Caco-2 (cell line): ENCODE measurements at regions not wholly inside any gene's neighbourhood (a gene's known extent, or its start where the extent isn't known, plus 50 kb on each side); places are given as distances from the start of the nearest gene placed in this dataset.

Source experiments
- BruUV-seq: library from RNA; stranded (reverse); fragments of 400-500 nt; replicated peaks from 2 replicates; lab custom pipeline; 2021; lab: Mats Ljungman, UMichigan
- CTCF ChIA-PET: fragments of 300-600 bp; sonication (Branson Sonifier 250); formaldehyde crosslinking; loops from one replicate; lab custom pipeline; 2022; ENCODE audit warnings: antibody characterized with exemption; lab: Charles Lee
- POLR2A ChIA-PET: fragments of 300-600 bp; sonication (Branson Sonifier 250); formaldehyde crosslinking; loops from one replicate; lab custom pipeline; 2022; ENCODE audit warnings: antibody characterized with exemption; lab: Charles Lee
- DNase-seq, 2 experiments: peaks; one replicate each; pipeline versions ENCODE4 v3.0.0 to v3.0.0-alpha.2; 2020 to 2022
- H3K27me3 ChIP-seq: replicated peaks from 2 replicates; pipeline ENCODE4 v1.6.0; 2011; ENCODE audit warnings: low read length; ENCODE audit not compliant: control insufficient read depth, insufficient read depth
- H3K36me3 ChIP-seq: 2 replicates; pipeline ENCODE4 v1.5.1; 2011; ENCODE audit warnings: low read length; ENCODE audit not compliant: control insufficient read depth, insufficient read depth
- H3K4me1 ChIP-seq: fragments of 250-450 bp; sonication (Bioruptor Pico); 2 replicates; pipeline ENCODE4 v1.5.1; 2020; ENCODE audit warnings: mild to moderate bottlenecking
- H3K4me3 ChIP-seq: 2 replicates; pipeline ENCODE4 v1.5.1; 2011; ENCODE audit warnings: low read depth, mild to moderate bottlenecking, control low read depth, low read length
- H3K9me3 ChIP-seq: fragments of 250-450 bp; sonication (Bioruptor Pico); 2 replicates; pipeline ENCODE4 v1.5.1; 2020; ENCODE audit warnings: mild to moderate bottlenecking, moderate library complexity
- H3K27ac Mint-ChIP-seq: one replicate; pipeline ENCODE4 v1.8.0; 2022; ENCODE audit warnings: mixed read lengths; ENCODE audit not compliant: unreplicated experiment
- H3K27me3 Mint-ChIP-seq: one replicate; pipeline ENCODE4 v1.8.0; 2022; ENCODE audit warnings: mixed read lengths; ENCODE audit not compliant: insufficient read depth, unreplicated experiment
- H3K36me3 Mint-ChIP-seq: one replicate; pipeline ENCODE4 v1.8.0; 2022; ENCODE audit warnings: mild to moderate bottlenecking, mixed read lengths; ENCODE audit not compliant: insufficient read depth, unreplicated experiment
- H3K4me1 Mint-ChIP-seq: one replicate; pipeline ENCODE4 v1.8.0; 2022; ENCODE audit warnings: low read depth, mixed read lengths; ENCODE audit not compliant: unreplicated experiment
- H3K4me3 Mint-ChIP-seq: one replicate; pipeline ENCODE4 v1.8.0; 2022; ENCODE audit warnings: mild to moderate bottlenecking, moderate library complexity, mixed read lengths; ENCODE audit not compliant: unreplicated experiment
- H3K9me3 Mint-ChIP-seq: one replicate; pipeline ENCODE4 v1.8.0; 2022; ENCODE audit warnings: mixed read lengths; ENCODE audit not compliant: unreplicated experiment
- intact Hi-C: fragments of 100-400 bp; cut with micrococcal nuclease; formaldehyde crosslinking; loops from one replicate; pipeline ENCODE4 v1.10.0; 2022; ENCODE audit not compliant: unreplicated experiment
- TF ChIP-seq, protein P1 (sequence below), 2 experiments: fragments of 200-600 bp in 1 of 2; IDR thresholded peaks; 1 replicate in 1 of 2; 2 replicates in 1 of 2; pipeline versions ENCODE4 v1.5.1 to v1.8.0; 2011 to 2022; ENCODE audit warnings: antibody characterized with exemption in 1 of 2, control low read depth in 1 of 2, inconsistent platforms in 1 of 2, low read depth in 1 of 2, low read length in 1 of 2, mild to moderate bottlenecking in 1 of 2, moderate library complexity in 1 of 2; ENCODE audit not compliant: insufficient read depth in 1 of 2, severe bottlenecking in 1 of 2, unreplicated experiment in 1 of 2

DNA sequence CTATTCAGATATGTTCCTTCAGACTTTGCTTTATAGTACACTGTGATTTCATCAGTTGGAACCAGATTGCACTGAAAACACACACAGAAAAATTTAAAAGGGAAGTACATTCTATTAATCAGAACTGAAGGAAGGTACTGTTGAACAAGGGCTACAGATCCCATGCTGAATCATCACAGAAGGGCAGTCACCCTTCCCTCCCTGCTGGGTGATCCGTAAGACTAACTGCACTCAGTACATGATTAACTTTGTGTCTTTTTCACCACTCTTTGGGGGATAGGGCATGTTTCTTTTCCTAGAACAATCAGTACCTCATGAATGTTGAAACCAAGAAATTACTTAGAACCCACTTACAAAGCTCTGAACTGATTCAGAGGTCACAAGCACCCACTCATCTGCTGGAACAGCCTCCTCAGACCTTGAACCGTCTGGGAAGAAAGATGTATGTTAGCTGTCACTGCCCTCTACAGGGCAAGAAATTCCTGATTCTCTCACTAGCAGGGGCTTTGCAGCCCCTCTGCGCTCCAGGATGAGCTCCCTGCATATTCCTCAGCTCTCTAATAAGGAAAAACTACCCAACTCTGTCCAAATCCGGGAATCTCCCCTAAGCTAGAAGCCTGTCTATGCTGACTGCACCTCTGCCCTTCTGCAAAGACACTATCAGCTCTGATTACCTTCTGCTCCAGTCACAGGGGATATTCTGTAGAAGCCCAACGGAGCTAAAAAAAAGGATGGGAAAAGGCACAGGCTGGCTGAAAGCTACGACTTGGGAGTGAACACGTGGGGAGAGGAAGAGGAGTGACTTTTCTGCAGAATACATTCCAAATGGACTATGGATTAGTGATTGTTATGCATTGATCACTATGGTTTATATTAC, 51.0 kb downstream of the IARS1 start:
- H3K36me3 Mint-ChIP-seq: peaks cover 97% of the 10 kb centered on the region
- H3K4me3 Mint-ChIP-seq: no peak overlapping the region
- H3K27ac Mint-ChIP-seq: no peak overlapping the region
- Histone ChIP-seq H3K4me1 (no peaks in the 10 kb centered on the region), H3K36me3 (no peaks in the 10 kb centered on the region), H3K27me3 (no peaks in the 10 kb centered on the region), H3K9me3 (no peaks in the 10 kb centered on the region), H3K4me3 (no peak overlapping the region)
- no peaks in the 10 kb centered on the region for H3K4me1 Mint-ChIP-seq
- no peaks in the 10 kb centered on the region for H3K9me3 Mint-ChIP-seq
- intact Hi-C loops: no loop called here
- ChIA-PET CTCF (interaction anchor here (1.4 kb wide), 1 partner anchor 102 kb away, joined by 9 read pairs; no protein-coding TSS in a partner anchor), POLR2A (no interaction called here)
- DNase-seq: no peak
- no peaks in the 10 kb centered on the region for H3K27me3 Mint-ChIP-seq
- no TSS peak for BruUV-seq
- TF ChIP-seq, protein P1, sequence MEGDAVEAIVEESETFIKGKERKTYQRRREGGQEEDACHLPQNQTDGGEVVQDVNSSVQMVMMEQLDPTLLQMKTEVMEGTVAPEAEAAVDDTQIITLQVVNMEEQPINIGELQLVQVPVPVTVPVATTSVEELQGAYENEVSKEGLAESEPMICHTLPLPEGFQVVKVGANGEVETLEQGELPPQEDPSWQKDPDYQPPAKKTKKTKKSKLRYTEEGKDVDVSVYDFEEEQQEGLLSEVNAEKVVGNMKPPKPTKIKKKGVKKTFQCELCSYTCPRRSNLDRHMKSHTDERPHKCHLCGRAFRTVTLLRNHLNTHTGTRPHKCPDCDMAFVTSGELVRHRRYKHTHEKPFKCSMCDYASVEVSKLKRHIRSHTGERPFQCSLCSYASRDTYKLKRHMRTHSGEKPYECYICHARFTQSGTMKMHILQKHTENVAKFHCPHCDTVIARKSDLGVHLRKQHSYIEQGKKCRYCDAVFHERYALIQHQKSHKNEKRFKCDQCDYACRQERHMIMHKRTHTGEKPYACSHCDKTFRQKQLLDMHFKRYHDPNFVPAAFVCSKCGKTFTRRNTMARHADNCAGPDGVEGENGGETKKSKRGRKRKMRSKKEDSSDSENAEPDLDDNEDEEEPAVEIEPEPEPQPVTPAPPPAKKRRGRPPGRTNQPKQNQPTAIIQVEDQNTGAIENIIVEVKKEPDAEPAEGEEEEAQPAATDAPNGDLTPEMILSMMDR (IDR thresholded peaks at IDR 0.05; ENCODE audit: insufficient read depth in 1 of 2, low read depth in 1 of 2, low read length in 1 of 2, severe bottlenecking in 1 of 2, unreplicated experiment in 1 of 2): peak in 1 of 2 experiments; percentile 22

- TF ChIP-seq, protein P1 (IDR thresholded peaks at IDR 0.05; ENCODE audit: insufficient read depth in 1 of 2, low read depth in 1 of 2, low read length in 1 of 2, severe bottlenecking in 1 of 2, unreplicated experiment in 1 of 2): no peak
- Mint-ChIP-seq H3K4me1 (no peaks in the 10 kb centered on the region), H3K27ac (no peak overlapping the region), H3K4me3 (no peak overlapping the region), H3K9me3 (no peaks in the 10 kb centered on the region), H3K36me3 (peaks cover 87% of the 10 kb centered on the region), H3K27me3 (no peaks in the 10 kb centered on the region)
- Histone ChIP-seq H3K27me3 (no peaks in the 10 kb centered on the region), H3K4me1 (no peaks in the 10 kb centered on the region), H3K4me3 (no peak overlapping the region), H3K9me3 (no peaks in the 10 kb centered on the region), H3K36me3 (no peaks in the 10 kb centered on the region)
- POLR2A ChIA-PET: no interaction called here
- DNase-seq: no peak
- CTCF ChIA-PET: no interaction called here
- no TSS peak for BruUV-seq
- intact Hi-C loops: loop anchor here (5.0 to 10.0 kb wide), 2 partner anchors 95 to 418 kb away; no protein-coding TSS in a partner anchor
Measured at GRCh38 chr9:92236915-92237314, 56.6 kb downstream of the IARS1 start.

- no peaks in the 10 kb centered on the region for H3K4me1 Mint-ChIP-seq
- H3K27me3 Mint-ChIP-seq: no peaks in the 10 kb centered on the region
- intact Hi-C loops: loop anchor here (5.0 to 10.0 kb wide), 2 partner anchors 94 to 418 kb away; no protein-coding TSS in a partner anchor
Measured at GRCh38 chr9:92236465-92236864, 57.0 kb downstream of the IARS1 start.

More at GRCh38 chr9:92236465-92236864, 57.0 kb downstream of the IARS1 start:
- Histone ChIP-seq H3K9me3 (no peaks in the 10 kb centered on the region), H3K4me3 (no peak overlapping the region), H3K4me1 (no peaks in the 10 kb centered on the region), H3K27me3 (no peaks in the 10 kb centered on the region), H3K36me3 (no peaks in the 10 kb centered on the region)
- H3K9me3 Mint-ChIP-seq: no peaks in the 10 kb centered on the region
- BruUV-seq: no TSS peak
- H3K27ac Mint-ChIP-seq: no peak overlapping the region
- ChIA-PET POLR2A (no interaction called here), CTCF (no interaction called here)
- H3K4me3 Mint-ChIP-seq: no peak overlapping the region
- peaks cover 82% of the 10 kb centered on the region for H3K36me3 Mint-ChIP-seq
- TF ChIP-seq, protein P1 (IDR thresholded peaks at IDR 0.05; ENCODE audit: insufficient read depth in 1 of 2, low read depth in 1 of 2, low read length in 1 of 2, severe bottlenecking in 1 of 2, unreplicated experiment in 1 of 2): no peak
- no peak for DNase-seq
